Activated CD4-positive, alpha-beta T cell treated with anti-CD3 and anti-CD28 coated beads for 36 hours (primary cell): ENCODE measurements at regions not wholly inside any gene's neighbourhood (a gene's known extent, or its start where the extent isn't known, plus 50 kb on each side); places are given as distances from the start of the nearest gene placed in this dataset.
"Not testable (repeated sequence)": the region's sequence is repeated elsewhere in the genome, so short reads cannot be mapped to it uniquely, and the experiment has no call there.

ENCODE experiments used
- ATAC-seq: fragments of 200-7000 bp; cut with Tn5 transposase; one replicate; pipeline ENCODE4 v1.10.0; 2021; ENCODE audit warnings: mild to moderate bottlenecking, moderate library complexity
- CTCF ChIA-PET: fragments of 350-600 bp; sonication (Branson Sonifier 250); formaldehyde crosslinking; loops from one replicate; lab custom pipeline; 2021; ENCODE audit warnings: antibody characterized with exemption; lab: Charles Lee
- POLR2A ChIA-PET: fragments of 350-600 bp; sonication (Branson Sonifier 250); formaldehyde crosslinking; loops from one replicate; lab custom pipeline; 2021; ENCODE audit warnings: antibody characterized with exemption, inconsistent platforms; lab: Charles Lee
- DNase-seq: peaks from one replicate; pipeline ENCODE4 v3.0.0-alpha.2; 2020
- H3K27ac Mint-ChIP-seq: one replicate; pipeline ENCODE4 v1.8.0; 2021; ENCODE audit warnings: mixed read lengths
- H3K27me3 Mint-ChIP-seq: one replicate; pipeline ENCODE4 v1.8.0; 2021; ENCODE audit warnings: mixed read lengths
- H3K36me3 Mint-ChIP-seq: one replicate; pipeline ENCODE4 v1.8.0; 2021; ENCODE audit warnings: low read depth, mixed read lengths
- H3K4me1 Mint-ChIP-seq: one replicate; pipeline ENCODE4 v1.8.0; 2021; ENCODE audit warnings: mixed read lengths
- H3K4me3 Mint-ChIP-seq: one replicate; pipeline ENCODE4 v1.8.0; 2021; ENCODE audit warnings: mild to moderate bottlenecking, moderate library complexity, mixed read lengths
- H3K9me3 Mint-ChIP-seq: one replicate; pipeline ENCODE4 v1.8.0; 2021; ENCODE audit warnings: low read depth, mixed read lengths
- intact Hi-C, 2 experiments: fragments of 100-400 bp; cut with DNase I in 1 of 2; cut with micrococcal nuclease in 1 of 2; formaldehyde crosslinking; loops; one replicate each; pipeline versions ENCODE4 v1.14.2 to v1.15.1; 2022 to 2024; cut with DNase I, micrococcal nuclease

DNA sequence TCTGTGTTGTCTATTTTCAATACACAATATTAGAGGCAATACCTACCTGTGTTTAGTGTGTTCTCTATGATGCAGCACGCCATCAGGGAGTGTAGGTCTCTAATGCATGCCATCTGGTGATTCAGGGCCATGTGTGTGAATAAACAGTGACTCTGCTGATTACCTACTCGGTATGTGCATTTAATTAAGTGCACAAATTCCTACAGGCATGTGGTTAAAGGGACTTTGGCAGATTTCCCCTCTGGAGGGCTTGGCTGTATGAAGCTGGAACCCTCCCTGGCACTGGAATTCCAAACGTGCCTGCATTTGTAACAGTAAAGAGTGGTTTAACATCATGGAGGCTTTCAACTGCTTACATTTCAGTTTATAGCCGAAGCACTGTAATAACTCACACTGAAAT lies 401.5 kb upstream of the SASH1 start:
- POLR2A ChIA-PET: no interaction called here
- intact Hi-C loops: no loop called here
- CTCF ChIA-PET: no interaction called here
- Mint-ChIP-seq H3K9me3 (no peaks in the 10 kb centered on the region), H3K36me3 (no peaks in the 10 kb centered on the region), H3K4me1 (no peaks in the 10 kb centered on the region), H3K4me3 (no peak overlapping the region), H3K27ac (no peak overlapping the region), H3K27me3 (no peaks in the 10 kb centered on the region)
- ATAC-seq (no peak), DNase-seq (no peak)

- intact Hi-C loops: no loop called here
- no peak for DNase-seq
- H3K27me3 Mint-ChIP-seq: no peaks in the 10 kb centered on the region
- ChIA-PET POLR2A (no interaction called here), CTCF (no interaction called here)
- no peaks in the 10 kb centered on the region for H3K36me3 Mint-ChIP-seq
- no peaks in the 10 kb centered on the region for H3K9me3 Mint-ChIP-seq
- H3K4me1 Mint-ChIP-seq: no peaks in the 10 kb centered on the region
- H3K4me3 Mint-ChIP-seq: no peak overlapping the region
- H3K27ac Mint-ChIP-seq: no peak overlapping the region
- ATAC-seq: no peak
Observed at GRCh38 chr6:147942363-147942762, 400.3 kb upstream of the SASH1 start.

- Mint-ChIP-seq H3K27ac (no peak overlapping the region), H3K9me3 (no peaks in the 10 kb centered on the region), H3K36me3 (no peaks in the 10 kb centered on the region), H3K4me1 (no peaks in the 10 kb centered on the region), H3K4me3 (no peak overlapping the region), H3K27me3 (no peaks in the 10 kb centered on the region)
- DNase-seq: no peak
- POLR2A ChIA-PET: no interaction called here
- CTCF ChIA-PET: interaction anchor here (0.6 kb wide), 1 partner anchor 471 kb away, joined by 3 read pairs; no protein-coding TSS in a partner anchor
- ATAC-seq: no peak
- intact Hi-C loops: no loop called here
Observed at GRCh38 chr6:147944122-147944521, 398.5 kb upstream of the SASH1 start.

GRCh38 chr6:147947521-147947920 lies 395.1 kb upstream of the SASH1 start:
- POLR2A ChIA-PET: no interaction called here
- no peaks in the 10 kb centered on the region for H3K4me1 Mint-ChIP-seq

GRCh38 chr6:147949981-147950622 lies 392.5 kb upstream of the SASH1 start:
- H3K4me3 Mint-ChIP-seq: no peak overlapping the region
- H3K4me1 Mint-ChIP-seq: no peaks in the 10 kb centered on the region
- ChIA-PET CTCF (no interaction called here), POLR2A (no interaction called here)
- H3K36me3 Mint-ChIP-seq: no peaks in the 10 kb centered on the region
- intact Hi-C loops: no loop called here
- DNase-seq (no peak), ATAC-seq (no peak)
- no peaks in the 10 kb centered on the region for H3K9me3 Mint-ChIP-seq
- H3K27ac Mint-ChIP-seq: no peak overlapping the region
- no peaks in the 10 kb centered on the region for H3K27me3 Mint-ChIP-seq

More at GRCh38 chr6:147947521-147947920, 395.1 kb upstream of the SASH1 start:
- no peaks in the 10 kb centered on the region for H3K27me3 Mint-ChIP-seq
- intact Hi-C loops: no loop called here
- CTCF ChIA-PET: interaction anchor here (0.7 kb wide), 1 partner anchor 14 kb away, joined by 3 read pairs; no protein-coding TSS in a partner anchor
- no peaks in the 10 kb centered on the region for H3K36me3 Mint-ChIP-seq
- DNase-seq: no peak
- ATAC-seq: no peak
- no peak overlapping the region for H3K27ac Mint-ChIP-seq
- H3K9me3 Mint-ChIP-seq: no peaks in the 10 kb centered on the region
- no peak overlapping the region for H3K4me3 Mint-ChIP-seq

GRCh38 chr6:147950623-147950987 lies 392.0 kb upstream of the SASH1 start:
- Mint-ChIP-seq H3K27ac (no peak overlapping the region), H3K9me3 (no peaks in the 10 kb centered on the region), H3K27me3 (no peaks in the 10 kb centered on the region), H3K4me3 (no peak overlapping the region), H3K4me1 (no peaks in the 10 kb centered on the region), H3K36me3 (no peaks in the 10 kb centered on the region)
- intact Hi-C loops: no loop called here
- ChIA-PET CTCF (no interaction called here), POLR2A (no interaction called here)
- ATAC-seq: no peak
- DNase-seq: no peak

- Mint-ChIP-seq H3K9me3 (no peaks in the 10 kb centered on the region), H3K36me3 (no peaks in the 10 kb centered on the region), H3K4me1 (no peaks in the 10 kb centered on the region), H3K27ac (no peak overlapping the region), H3K27me3 (no peaks in the 10 kb centered on the region), H3K4me3 (no peak overlapping the region)
- intact Hi-C loops: no loop called here
- ChIA-PET POLR2A (no interaction called here), CTCF (no interaction called here)
- DNase-seq: no peak
- no peak for ATAC-seq
Observed at GRCh38 chr6:147951726-147952125, 390.9 kb upstream of the SASH1 start.

- no peak overlapping the region for H3K27ac Mint-ChIP-seq
- DNase-seq (no peak), ATAC-seq (no peak)
- ChIA-PET CTCF (no interaction called here), POLR2A (no interaction called here)
- no peaks in the 10 kb centered on the region for H3K4me1 Mint-ChIP-seq
- H3K9me3 Mint-ChIP-seq: no peaks in the 10 kb centered on the region
- H3K27me3 Mint-ChIP-seq: peaks cover 1% of the 10 kb centered on the region
- H3K4me3 Mint-ChIP-seq: no peak overlapping the region
- no peaks in the 10 kb centered on the region for H3K36me3 Mint-ChIP-seq
- intact Hi-C loops: no loop called here
Observed at GRCh38 chr6:147954938-147955337, 387.7 kb upstream of the SASH1 start.

DNA sequence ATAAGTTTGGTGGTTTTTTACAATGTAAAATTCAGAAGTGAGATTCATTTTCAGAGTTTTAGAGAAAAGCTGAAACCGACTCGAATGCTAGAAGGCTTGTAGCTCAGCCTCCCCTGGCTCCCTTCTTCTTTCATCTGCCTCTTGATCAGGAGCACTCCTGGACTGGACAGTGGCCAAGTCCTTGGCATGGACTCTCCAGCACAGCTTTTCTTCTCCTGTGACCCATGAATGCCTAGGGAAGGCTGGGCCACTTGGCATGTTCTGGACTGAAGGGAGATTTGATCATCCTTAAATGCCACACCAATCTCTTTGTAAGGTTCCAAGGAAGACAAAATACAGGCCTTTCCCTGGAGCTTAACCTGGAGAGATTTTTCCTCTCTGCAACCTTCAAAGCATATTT lies 384.0 kb upstream of the SASH1 start:
- DNase-seq: no peak
- no peak for ATAC-seq
- H3K27ac Mint-ChIP-seq: no peak overlapping the region
- ChIA-PET CTCF (no interaction called here), POLR2A (no interaction called here)
- intact Hi-C loops: no loop called here
- H3K36me3 Mint-ChIP-seq: no peaks in the 10 kb centered on the region
- no peaks in the 10 kb centered on the region for H3K9me3 Mint-ChIP-seq
- H3K4me3 Mint-ChIP-seq: no peak overlapping the region
- H3K27me3 Mint-ChIP-seq: peaks cover 1% of the 10 kb centered on the region
- no peaks in the 10 kb centered on the region for H3K4me1 Mint-ChIP-seq

- ChIA-PET CTCF (interaction anchor here (0.6 to 1.5 kb wide), 2 partner anchors 13 to 14 kb away, joined by 3 to 7 read pairs; no protein-coding TSS in a partner anchor), POLR2A (no interaction called here)
- DNase-seq (no peak), ATAC-seq (no peak)
- intact Hi-C loops: no loop called here
- Mint-ChIP-seq H3K4me3 (no peak overlapping the region), H3K4me1 (no peaks in the 10 kb centered on the region), H3K36me3 (no peaks in the 10 kb centered on the region), H3K27ac (no peak overlapping the region), H3K9me3 (peaks cover 2% of the 10 kb centered on the region), H3K27me3 (peaks cover 1% of the 10 kb centered on the region)
Observed at GRCh38 chr6:147961481-147962141, 381.0 kb upstream of the SASH1 start.

GRCh38 chr6:147965448-147965847 lies 377.2 kb upstream of the SASH1 start:
- DNase-seq, ATAC-seq, H3K27ac Mint-ChIP-seq, H3K36me3 Mint-ChIP-seq, H3K4me3 Mint-ChIP-seq, POLR2A ChIA-PET, H3K27me3 Mint-ChIP-seq, H3K9me3 Mint-ChIP-seq, CTCF ChIA-PET, intact Hi-C loops, H3K4me1 Mint-ChIP-seq: not testable (repeated sequence)

DNA sequence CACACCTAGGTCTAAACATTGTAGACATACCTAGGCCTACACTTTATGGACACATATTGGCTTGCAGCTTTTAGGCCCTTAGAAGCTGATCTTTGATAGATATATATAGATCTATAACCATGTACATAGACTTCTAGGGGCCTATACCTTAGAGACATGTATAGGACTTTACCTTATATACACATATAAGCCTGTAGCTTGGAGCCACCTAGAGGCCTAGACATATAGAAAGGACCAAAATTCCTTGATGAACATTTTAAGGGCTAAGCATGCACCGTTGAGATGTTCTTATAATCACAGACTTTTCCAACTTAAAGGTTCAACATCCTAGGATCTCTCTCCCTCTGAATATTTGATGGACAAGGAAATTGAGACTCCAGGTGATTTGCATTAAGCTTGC lies 371.7 kb upstream of the SASH1 start:
- POLR2A ChIA-PET: no interaction called here
- intact Hi-C loops: loop anchor here in 1 of 2 experiments (1.0 kb wide), 1 partner anchor 465 kb away; no protein-coding TSS in a partner anchor
- Mint-ChIP-seq H3K36me3 (no peaks in the 10 kb centered on the region), H3K4me3 (no peak overlapping the region), H3K27ac (no peak overlapping the region), H3K9me3 (no peaks in the 10 kb centered on the region), H3K27me3 (no peaks in the 10 kb centered on the region), H3K4me1 (no peaks in the 10 kb centered on the region)
- DNase-seq (no peak), ATAC-seq (no peak)
- CTCF ChIA-PET: interaction anchor here (1.1 kb wide), 1 partner anchor 206 kb away, joined by 3 read pairs; no protein-coding TSS in a partner anchor
